ENCODE measurements at regions not wholly inside any gene's neighbourhood (a gene's known extent, or its start where the extent isn't known, plus 50 kb on each side); places are given as distances from the start of the nearest gene placed in this dataset.

DNA sequence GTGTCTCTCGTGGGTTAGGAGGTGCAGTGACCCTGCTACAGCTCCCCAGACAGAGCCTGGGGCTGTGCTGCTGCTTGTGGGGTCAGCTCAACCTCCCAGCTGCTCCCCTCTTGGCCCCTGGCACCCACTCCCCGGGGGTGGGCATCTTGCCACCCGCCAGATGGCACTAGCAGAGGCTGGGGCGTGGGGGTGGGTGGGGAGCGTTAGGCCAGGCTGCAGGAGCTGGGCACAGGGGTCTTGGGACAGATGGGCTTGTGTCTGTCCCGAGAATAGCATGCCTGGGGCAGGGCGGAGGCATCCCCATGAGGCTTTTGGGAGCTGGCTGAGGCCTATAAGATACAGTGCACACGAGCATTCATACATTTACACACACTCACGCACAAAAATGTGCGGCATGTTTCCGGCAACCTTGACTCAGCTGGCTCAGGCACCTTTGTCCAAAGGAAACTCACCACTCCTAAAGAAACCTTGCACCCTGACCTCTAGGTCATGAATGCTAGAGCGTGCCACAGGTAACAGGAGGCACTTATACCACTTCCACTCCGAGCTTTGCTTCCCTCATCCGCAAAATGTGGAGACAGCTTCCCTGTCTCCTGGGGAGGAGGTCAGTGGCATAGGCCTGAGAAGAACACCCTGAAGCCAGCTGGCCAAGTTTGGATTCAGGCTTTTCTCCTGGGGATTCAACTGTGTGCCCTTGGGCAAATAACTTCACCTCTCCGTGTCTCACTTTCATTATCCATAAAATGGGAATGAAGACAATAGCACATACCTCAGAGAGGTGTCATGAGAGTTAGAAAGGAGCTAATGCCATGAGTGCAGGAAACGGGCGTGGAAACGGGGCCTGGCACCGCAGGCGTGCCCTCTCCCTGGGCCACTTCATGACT, 78.9 kb upstream of the LHX1 start:
- no peak overlapping the region for H3K4me3 ChIP-seq (ENCODE audit: low read length)
- no peaks in the 10 kb centered on the region for H3K4me1 ChIP-seq (ENCODE audit: insufficient read depth, low read length)
- H3K27me3 ChIP-seq (ENCODE audit: insufficient read depth, low read length) = no peaks in the 10 kb centered on the region
- H3K9me3 ChIP-seq (ENCODE audit: low read depth, low read length) = no peaks in the 10 kb centered on the region

DNA sequence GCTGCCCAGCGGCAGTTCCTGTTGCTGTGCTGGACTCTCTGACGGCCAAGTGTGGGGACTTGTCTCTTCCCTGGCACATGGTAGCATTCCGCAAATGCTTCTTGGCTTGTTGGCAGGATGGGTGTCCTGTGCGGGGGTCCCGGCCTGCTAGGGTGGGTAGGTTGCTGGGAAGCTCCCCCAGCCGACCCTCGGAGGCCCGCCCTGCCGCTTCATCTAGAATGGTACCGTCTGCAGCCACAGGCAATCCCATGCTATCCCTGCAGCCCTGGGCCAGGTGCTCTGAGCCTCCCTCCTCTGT, 78.3 kb upstream of the LHX1 start:
- Histone ChIP-seq H3K9me3 (ENCODE audit: low read depth, low read length) (no peaks in the 10 kb centered on the region), H3K4me1 (ENCODE audit: insufficient read depth, low read length) (no peaks in the 10 kb centered on the region), H3K27me3 (ENCODE audit: insufficient read depth, low read length) (no peaks in the 10 kb centered on the region), H3K4me3 (ENCODE audit: low read length) (no peak overlapping the region)

DNA sequence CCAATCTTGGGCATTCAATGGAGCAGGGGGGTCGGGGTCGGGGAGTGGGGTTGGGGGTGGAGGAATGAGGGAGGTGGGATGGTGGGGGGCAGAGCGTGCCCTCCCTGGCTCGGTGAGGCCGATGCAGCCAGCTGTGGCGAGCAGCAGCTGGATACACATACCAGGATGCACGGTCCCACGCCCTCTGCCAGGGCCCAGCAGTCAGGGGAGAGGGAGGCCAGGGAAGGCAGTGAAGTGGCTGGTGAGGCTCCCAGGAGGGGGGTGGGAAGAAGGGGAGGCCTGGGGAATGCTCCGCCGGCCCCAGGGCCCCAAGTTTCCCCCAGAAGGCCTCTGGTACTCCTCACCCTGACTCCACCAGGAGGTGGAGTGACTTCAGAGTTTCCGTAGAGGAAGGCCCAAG, 77.6 kb upstream of the LHX1 start:
- no peaks in the 10 kb centered on the region for H3K4me1 ChIP-seq (ENCODE audit: insufficient read depth, low read length)
- no peaks in the 10 kb centered on the region for H3K9me3 ChIP-seq (ENCODE audit: low read depth, low read length)
- no peaks in the 10 kb centered on the region for H3K27me3 ChIP-seq (ENCODE audit: insufficient read depth, low read length)
- no peak overlapping the region for H3K4me3 ChIP-seq (ENCODE audit: low read length)

DNA sequence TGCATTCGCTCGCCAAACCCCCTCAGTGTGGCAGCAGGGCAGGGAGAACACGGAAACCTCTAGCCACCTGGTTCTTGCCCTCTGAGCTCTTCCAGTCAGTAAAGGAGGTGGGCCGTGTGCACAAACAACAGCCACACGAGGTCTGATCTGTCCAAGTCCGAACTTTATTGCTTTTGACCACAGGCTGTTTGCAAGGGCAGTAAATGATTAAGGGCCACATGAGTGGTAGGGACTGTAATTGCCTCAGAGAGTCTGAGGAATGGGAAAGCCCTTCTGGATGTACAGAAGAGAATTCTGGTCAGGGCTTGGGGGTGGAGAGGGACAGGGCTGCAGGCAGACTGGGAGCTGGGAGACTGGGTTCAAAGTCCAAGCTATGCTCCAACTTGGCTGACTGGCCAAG, 75.7 kb upstream of the LHX1 start:
- H3K4me3 ChIP-seq (ENCODE audit: low read length) = no peak overlapping the region
- no peaks in the 10 kb centered on the region for H3K27me3 ChIP-seq (ENCODE audit: insufficient read depth, low read length)
- no peaks in the 10 kb centered on the region for H3K4me1 ChIP-seq (ENCODE audit: insufficient read depth, low read length)
- no peaks in the 10 kb centered on the region for H3K9me3 ChIP-seq (ENCODE audit: low read depth, low read length)

DNA sequence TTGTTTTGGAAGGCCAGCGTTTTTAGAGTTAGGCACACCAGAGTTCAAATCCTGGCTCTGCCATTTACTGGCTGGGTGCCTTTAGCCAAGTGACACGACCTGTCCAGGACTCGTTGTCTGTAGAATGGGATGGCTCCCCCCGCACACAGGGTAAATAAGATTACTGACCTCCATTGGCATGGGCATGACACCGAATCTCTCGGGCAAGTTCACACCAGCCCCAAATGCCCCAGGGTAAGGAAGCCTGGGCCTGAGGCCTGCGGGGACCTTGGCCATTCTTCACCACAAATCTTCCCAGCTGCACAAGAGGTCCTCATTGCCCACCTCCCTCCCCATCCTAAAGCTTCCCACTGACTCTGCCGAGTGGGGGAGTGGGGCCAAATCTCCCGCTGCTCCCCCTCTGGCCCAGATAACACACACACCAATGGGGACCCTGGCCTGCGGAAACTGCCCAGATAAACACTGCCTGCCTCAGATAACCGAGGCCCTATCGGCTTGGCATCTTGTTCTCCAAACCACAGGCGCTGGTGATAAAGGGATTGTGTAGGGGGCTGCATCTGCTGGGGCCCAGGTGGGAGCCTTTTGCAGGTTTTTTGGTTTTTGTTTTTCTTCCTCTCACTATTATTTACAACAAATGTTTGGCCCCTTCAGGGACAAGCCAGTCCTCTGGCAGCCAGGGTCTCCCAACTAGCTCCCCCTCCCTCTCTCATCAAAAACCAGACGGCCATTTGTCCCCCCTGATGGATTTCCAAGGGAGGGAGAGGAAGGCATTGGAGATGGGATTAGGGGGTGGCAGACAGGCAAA, 75.0 kb upstream of the LHX1 start:
- no peaks in the 10 kb centered on the region for H3K27me3 ChIP-seq (ENCODE audit: insufficient read depth, low read length)
- H3K4me1 ChIP-seq (ENCODE audit: insufficient read depth, low read length) = no peaks in the 10 kb centered on the region
- H3K9me3 ChIP-seq (ENCODE audit: low read depth, low read length) = no peaks in the 10 kb centered on the region
- no peak overlapping the region for H3K4me3 ChIP-seq (ENCODE audit: low read length)

DNA sequence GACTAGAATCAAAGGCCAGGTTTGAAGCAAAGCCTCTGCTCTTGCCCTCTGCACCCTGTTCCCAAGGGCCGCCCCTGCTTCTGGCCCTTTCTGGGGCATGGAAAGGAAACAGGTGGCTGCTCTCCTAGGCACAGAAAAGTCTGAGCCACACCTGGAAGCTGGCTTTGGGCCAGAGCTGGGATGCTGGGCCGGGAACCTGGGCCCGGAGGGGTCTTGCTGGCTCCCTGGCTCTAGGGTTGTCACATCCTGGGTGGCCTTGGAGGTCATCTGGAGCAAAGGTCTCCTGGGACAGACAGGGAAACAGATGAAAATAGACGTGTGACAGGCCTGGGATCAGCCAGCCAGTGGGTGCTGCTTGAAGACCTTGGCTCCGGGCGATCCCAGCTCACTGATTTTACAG, 74.1 kb upstream of the LHX1 start:
- Histone ChIP-seq H3K4me1 (ENCODE audit: insufficient read depth, low read length) (no peaks in the 10 kb centered on the region), H3K27me3 (ENCODE audit: insufficient read depth, low read length) (no peaks in the 10 kb centered on the region), H3K9me3 (ENCODE audit: low read depth, low read length) (no peaks in the 10 kb centered on the region), H3K4me3 (ENCODE audit: low read length) (no peak overlapping the region)

DNA sequence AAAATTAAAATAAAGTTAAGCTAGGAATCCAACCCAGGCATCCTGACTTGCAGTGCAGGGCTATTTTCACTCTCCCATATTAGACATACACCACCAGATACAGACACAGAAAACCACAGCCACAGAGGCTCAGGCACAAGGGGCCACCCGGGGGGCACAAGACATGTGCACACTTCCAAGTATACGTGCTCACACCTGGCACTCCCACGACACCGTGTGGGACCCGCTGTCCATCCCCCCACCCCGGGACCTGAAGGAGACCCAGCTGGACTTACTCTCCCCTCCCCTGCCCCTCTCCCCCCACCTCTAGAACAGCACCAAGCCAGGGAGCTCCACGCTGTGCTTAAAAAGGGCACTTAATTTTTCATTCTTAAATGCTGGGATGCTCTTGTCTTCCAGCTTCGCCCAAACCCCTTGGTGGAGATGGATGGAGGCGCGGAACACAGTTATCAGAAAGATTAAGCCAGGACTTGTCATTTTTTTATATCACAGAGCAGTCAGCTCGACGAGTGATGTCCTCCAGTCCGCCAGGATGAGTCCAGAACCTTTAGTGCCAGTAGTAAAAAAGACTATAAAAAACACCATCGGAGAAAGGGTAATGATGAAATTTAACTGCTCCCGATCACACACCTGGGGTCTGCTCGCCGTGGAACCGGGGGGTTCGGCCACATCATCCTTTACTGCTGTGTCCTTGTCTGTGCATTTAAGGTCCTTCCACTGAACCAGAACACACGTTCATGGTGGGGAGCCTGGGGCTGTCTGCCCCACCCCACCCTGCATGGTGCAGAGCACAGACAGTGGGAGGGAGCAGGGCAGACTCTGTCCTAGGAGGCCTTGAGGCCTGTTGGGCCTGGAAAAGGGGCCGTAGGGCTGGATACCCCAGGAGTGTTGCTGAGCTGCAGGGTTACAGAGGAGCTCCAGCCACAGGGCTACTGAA, 73.3 kb upstream of the LHX1 start:
- Histone ChIP-seq H3K4me3 (ENCODE audit: low read length) (no peak overlapping the region), H3K9me3 (ENCODE audit: low read depth, low read length) (no peaks in the 10 kb centered on the region), H3K27me3 (ENCODE audit: insufficient read depth, low read length) (no peaks in the 10 kb centered on the region), H3K4me1 (ENCODE audit: insufficient read depth, low read length) (no peaks in the 10 kb centered on the region)

DNA sequence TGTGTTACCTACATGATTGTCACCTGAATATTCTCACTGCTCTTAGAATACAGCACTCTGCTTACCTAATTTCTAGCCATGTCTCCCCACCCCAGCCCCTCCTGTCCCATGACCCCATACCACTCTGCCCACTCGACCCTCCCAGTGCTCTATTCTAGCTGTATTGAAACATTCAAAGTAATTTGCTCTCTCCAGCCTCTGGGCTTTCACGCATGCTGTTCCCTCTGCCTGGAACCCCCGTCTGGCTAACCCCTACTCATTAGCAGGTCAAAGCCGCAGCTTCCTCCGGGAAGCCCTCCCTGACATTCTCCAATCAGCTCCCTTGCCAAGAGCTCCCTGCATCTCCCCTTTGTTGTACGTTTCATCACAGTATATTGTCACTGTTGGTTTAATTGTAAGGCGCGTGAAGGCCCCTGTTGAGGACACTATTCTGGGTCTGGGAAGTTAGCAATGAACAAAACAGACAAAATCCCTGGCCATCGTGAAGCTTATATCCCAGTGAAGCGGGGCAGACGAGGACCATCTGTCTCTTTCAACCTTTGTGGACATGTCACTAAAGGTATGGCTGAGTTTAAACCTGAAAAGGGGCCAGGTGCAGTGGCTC, 72.3 kb upstream of the LHX1 start:
- Histone ChIP-seq H3K27me3 (ENCODE audit: insufficient read depth, low read length) (no peaks in the 10 kb centered on the region), H3K4me1 (ENCODE audit: insufficient read depth, low read length) (no peaks in the 10 kb centered on the region), H3K4me3 (ENCODE audit: low read length) (no peak overlapping the region), H3K9me3 (ENCODE audit: low read depth, low read length) (no peaks in the 10 kb centered on the region)

DNA sequence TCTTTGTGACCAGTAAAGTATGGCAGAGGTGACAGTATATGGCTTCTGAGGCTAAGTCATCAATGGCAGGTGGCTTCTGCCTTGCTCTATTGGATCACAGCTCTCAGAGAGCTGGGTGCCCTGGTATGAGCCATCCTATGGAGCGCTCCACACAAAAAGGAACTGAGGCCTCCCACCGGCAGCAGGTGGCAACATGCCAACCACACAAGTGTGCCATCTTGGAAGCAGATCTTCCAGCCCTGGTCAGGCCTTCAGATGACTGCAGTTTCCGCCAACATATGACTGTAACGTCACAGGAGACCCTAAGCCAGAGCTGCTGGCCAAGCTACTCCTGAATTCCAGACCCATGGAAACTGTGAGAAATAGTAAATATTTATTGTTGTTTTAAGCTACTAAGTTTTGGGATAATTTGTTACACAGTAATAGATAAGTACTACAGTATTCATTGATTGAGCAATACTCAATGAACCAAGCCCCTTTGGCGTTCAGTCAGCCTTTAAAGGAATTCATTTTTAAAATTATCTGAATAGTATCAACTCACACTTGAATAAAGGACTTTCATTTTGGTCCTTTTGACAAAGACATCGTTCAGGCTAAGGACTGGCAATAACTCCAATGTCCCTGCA, 69.4 kb upstream of the LHX1 start:
- H3K4me3 ChIP-seq (ENCODE audit: low read length) = no peak overlapping the region
- H3K27me3 ChIP-seq (ENCODE audit: insufficient read depth, low read length) = no peaks in the 10 kb centered on the region
- H3K9me3 ChIP-seq (ENCODE audit: low read depth, low read length) = no peaks in the 10 kb centered on the region
- H3K4me1 ChIP-seq (ENCODE audit: insufficient read depth, low read length) = no peaks in the 10 kb centered on the region

DNA sequence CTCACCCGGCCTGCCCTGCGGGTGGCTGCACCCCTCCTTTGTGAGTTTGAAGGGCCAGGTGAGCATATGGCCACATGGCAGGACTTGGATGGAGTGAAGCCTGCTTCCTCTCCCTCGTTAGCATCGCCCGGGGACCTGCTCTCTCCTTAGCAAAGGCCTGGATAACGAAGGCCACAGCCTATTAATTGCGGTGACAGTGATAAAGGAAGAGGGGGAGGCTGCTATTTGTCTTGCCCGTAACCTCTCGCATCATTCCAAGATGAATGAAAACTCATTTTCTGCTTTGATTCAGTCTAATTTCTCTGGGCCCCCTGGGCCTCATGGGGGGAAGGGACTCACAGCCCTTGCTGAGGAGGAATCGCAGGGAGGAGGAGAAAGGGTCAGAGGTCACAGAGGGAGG, 68.5 kb upstream of the LHX1 start:
- Histone ChIP-seq H3K4me3 (ENCODE audit: low read length) (no peak overlapping the region), H3K27me3 (ENCODE audit: insufficient read depth, low read length) (no peaks in the 10 kb centered on the region), H3K4me1 (ENCODE audit: insufficient read depth, low read length) (no peaks in the 10 kb centered on the region), H3K9me3 (ENCODE audit: low read depth, low read length) (no peaks in the 10 kb centered on the region)

DNA sequence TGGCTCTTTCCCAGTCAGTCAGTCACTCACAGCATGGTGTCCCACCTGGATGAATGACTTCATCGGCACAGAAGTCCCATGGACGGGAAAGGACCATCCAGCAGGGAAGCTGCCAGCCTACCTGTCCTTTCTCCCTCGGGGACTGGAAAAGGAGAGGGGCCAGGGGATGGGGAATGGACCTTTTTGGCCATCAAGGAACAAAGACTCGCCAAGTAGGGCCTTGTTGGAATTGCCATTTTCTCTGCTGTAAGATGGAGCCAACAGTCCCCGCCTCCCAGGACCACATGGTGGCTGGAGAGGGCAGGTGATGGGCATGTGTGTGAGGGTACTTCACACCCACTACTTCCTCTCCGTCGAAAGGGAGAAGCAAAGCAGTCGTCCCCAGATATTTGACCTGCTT, 67.8 kb upstream of the LHX1 start:
- no peaks in the 10 kb centered on the region for H3K9me3 ChIP-seq (ENCODE audit: low read depth, low read length)
- no peaks in the 10 kb centered on the region for H3K27me3 ChIP-seq (ENCODE audit: insufficient read depth, low read length)
- no peak overlapping the region for H3K4me3 ChIP-seq (ENCODE audit: low read length)
- H3K4me1 ChIP-seq (ENCODE audit: insufficient read depth, low read length) = no peaks in the 10 kb centered on the region

DNA sequence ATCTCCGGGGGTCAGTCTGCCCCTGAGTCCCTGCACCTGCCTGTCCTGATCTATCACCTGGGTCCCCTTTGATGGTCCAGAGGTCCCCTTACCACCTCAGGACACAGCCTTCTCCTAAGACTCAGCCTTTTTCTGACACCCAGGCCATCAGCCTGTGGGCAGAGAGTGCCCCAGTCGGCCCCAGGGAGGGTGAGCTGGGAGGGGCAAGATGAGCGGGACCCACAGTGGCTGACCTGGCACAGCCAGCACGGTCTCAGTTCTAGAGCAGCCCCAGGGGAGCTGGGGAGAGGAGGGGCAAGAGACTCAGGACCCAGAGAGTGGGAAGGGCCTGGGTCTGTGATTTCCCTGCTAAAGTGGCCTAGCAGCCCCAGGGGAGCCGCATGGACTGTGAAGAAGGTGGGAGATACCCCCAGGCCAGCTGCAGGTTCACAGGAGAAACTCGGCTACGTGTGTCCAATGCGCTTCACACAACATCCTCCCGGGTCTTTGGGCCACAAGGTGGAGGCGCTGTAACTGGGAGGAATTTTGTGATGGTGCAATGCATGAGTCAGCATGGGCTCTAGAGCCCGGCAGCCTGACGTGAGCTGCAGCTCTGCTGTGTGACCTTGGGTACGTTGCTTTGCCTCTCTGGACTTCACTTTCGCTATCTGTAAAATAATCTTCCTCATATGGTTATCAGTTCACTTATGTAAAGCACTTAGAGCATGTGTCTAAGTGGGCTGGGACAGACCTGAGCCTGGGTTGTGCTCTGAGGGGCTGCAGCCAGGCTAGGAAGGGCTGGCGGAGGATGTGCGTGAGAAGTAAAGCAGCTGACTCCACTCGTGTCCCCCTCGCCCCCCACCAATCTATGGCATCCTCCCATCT, 67.2 kb upstream of the LHX1 start:
- no peaks in the 10 kb centered on the region for H3K27me3 ChIP-seq (ENCODE audit: insufficient read depth, low read length)
- no peaks in the 10 kb centered on the region for H3K9me3 ChIP-seq (ENCODE audit: low read depth, low read length)
- H3K4me3 ChIP-seq (ENCODE audit: low read length) = no peak overlapping the region
- no peaks in the 10 kb centered on the region for H3K4me1 ChIP-seq (ENCODE audit: insufficient read depth, low read length)

DNA sequence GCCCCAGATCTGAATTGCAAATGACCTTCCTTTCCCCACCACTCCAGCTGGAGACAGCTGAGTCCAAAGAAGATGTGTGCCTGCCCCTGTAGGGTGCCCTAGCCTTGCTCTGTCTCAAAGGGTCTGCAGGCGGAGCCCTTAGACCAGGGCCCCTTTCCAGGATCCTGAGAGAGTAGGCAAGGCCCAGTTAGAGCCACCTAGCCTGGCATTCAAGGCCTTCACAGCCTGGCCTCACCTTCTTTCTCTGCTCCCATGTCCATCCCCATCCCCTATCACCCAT, 66.6 kb upstream of the LHX1 start:
- Histone ChIP-seq H3K4me3 (ENCODE audit: low read length) (no peak overlapping the region), H3K27me3 (ENCODE audit: insufficient read depth, low read length) (no peaks in the 10 kb centered on the region), H3K4me1 (ENCODE audit: insufficient read depth, low read length) (no peaks in the 10 kb centered on the region), H3K9me3 (ENCODE audit: low read depth, low read length) (no peaks in the 10 kb centered on the region)

Measured in mononuclear cell (primary cell).